DOHH2 (cell line): ENCODE measurements at regions not wholly inside any gene's neighbourhood (a gene's known extent, or its start where the extent isn't known, plus 50 kb on each side); places are given as distances from the start of the nearest gene placed in this dataset.

Experiments used
- CTCF ChIP-seq: fragments of 200-600 bp; sonication (generic); IDR thresholded peaks from one replicate; pipeline ENCODE4 v1.5.1; 2014; ENCODE audit warnings: antibody characterized with exemption, mild to moderate bottlenecking, low read depth, low read length; ENCODE audit not compliant: poor library complexity, severe bottlenecking
- EZH2phosphoT487 ChIP-seq: fragments of 200-600 bp; sonication (generic); IDR thresholded peaks from 2 replicates; pipeline ENCODE4 v1.6.1; 2017; ENCODE audit warnings: borderline replicate concordance, mild to moderate bottlenecking, antibody characterized with exemption, low read length, moderate library complexity, mixed read lengths

GRCh38 chr5:52199833-52200232 lies 587.9 kb upstream of the ITGA1 start:
- TF ChIP-seq CTCF (no peak), EZH2phosphoT487 (no peak)
